Cardiac muscle cell (in vitro differentiated cells and primary cell): ENCODE measurements at regions not wholly inside any gene's neighbourhood (a gene's known extent, or its start where the extent isn't known, plus 50 kb on each side); places are given as distances from the start of the nearest gene placed in this dataset.

Experiments used
- DNase-seq, 2 donors: peaks; one replicate each; pipeline versions ENCODE4 v3.0.0 to v3.0.0-alpha.2; 2010 to 2017; ENCODE audit warnings: low read depth in 1 of 2, low spot score in 1 of 2
- H3K27ac ChIP-seq: fragments of 200-600 bp; sonication (generic); 2 replicates; pipeline ENCODE4 v1.5.1; 2016
- H3K27me3 ChIP-seq: fragments of 200-600 bp; sonication (generic); 2 replicates; pipeline ENCODE4 v1.6.0; 2016; ENCODE audit warnings: control low read depth
- H3K36me3 ChIP-seq: fragments of 200-600 bp; sonication (generic); 2 replicates; pipeline ENCODE4 v1.5.1; 2016; ENCODE audit warnings: control low read depth
- H3K4me1 ChIP-seq: fragments of 200-600 bp; sonication (generic); 2 replicates; pipeline ENCODE4 v1.8.1; 2017; ENCODE audit warnings: low read depth, mild to moderate bottlenecking, mixed run types
- H3K4me3 ChIP-seq: fragments of 200-600 bp; sonication (generic); 2 replicates; pipeline ENCODE4 v1.5.1; 2016; ENCODE audit warnings: mild to moderate bottlenecking
- H3K9me3 ChIP-seq: fragments of 200-600 bp; sonication (generic); 2 replicates; pipeline ENCODE4 v1.5.1; 2017; ENCODE audit warnings: low read depth, mild to moderate bottlenecking, control low read depth
- CTCF ChIP-seq: IDR thresholded peaks from 2 replicates; pipeline ENCODE4 v1.5.1; 2012; ENCODE audit warnings: low read depth, mild to moderate bottlenecking, low read length

DNA sequence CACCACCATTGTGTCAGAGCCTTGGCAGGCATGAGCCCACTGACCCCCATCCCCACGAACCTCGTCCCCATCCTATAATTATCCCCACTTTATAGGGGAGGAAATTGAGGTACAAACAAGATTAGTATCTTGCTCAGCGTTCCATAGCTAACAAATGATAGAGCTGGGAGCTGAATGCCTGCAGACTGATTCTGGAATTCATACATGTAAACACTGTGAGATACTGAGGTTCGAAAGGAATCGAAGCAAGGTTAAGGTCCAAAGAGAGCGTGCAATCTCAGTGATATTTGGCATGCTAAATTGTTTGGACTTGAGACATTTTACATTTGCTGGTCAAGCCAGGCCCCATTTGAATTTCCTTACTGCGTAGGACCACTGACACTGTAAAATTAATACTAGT, 746.6 kb downstream of the COL12A1 start:
- Histone ChIP-seq H3K27me3 (no peaks in the 10 kb centered on the region), H3K36me3 (no peaks in the 10 kb centered on the region), H3K9me3 (no peaks in the 10 kb centered on the region), H3K4me1 (no peaks in the 10 kb centered on the region), H3K27ac (no peak overlapping the region), H3K4me3 (no peak overlapping the region)
- no peak for DNase-seq
- TF ChIP-seq CTCF = no peak

DNA sequence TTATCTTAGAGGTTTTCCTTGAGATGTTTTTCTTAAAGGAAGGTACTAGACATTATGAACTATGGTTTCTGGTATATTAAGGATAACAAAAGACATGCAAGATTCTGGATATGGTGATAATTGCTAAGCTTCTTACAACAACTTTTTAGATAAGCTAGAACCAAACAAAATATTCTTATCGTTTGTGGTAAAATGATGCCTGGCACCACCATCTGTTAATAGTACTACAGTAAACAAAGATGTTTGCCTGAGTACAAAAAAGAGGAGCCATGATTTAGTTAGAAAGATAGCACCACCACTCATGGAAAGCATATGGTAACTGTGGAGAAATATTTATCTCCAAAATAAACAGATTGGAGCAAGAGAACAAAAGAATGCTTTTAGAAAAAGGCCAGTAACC, 747.3 kb downstream of the COL12A1 start:
- peak in 1 of 2 donors; percentile 10 for DNase-seq
- H3K36me3 ChIP-seq = no peaks in the 10 kb centered on the region
- H3K9me3 ChIP-seq = no peaks in the 10 kb centered on the region
- H3K27ac ChIP-seq = no peak overlapping the region
- no peak overlapping the region for H3K4me3 ChIP-seq
- TF ChIP-seq CTCF = no peak
- H3K4me1 ChIP-seq = no peaks in the 10 kb centered on the region
- H3K27me3 ChIP-seq = no peaks in the 10 kb centered on the region

- Histone ChIP-seq H3K27me3 (no peaks in the 10 kb centered on the region), H3K9me3 (no peaks in the 10 kb centered on the region), H3K36me3 (no peaks in the 10 kb centered on the region), H3K4me3 (no peak overlapping the region), H3K27ac (no peak overlapping the region), H3K4me1 (no peaks in the 10 kb centered on the region)
- no peak for DNase-seq
- no peak for TF ChIP-seq CTCF
Measured at GRCh38 chr6:74455786-74456185, 750.1 kb downstream of the COL12A1 start.

GRCh38 chr6:74451953-74452352, 753.9 kb downstream of the COL12A1 start:
- no peaks in the 10 kb centered on the region for H3K27me3 ChIP-seq
- no peaks in the 10 kb centered on the region for H3K4me1 ChIP-seq
- H3K36me3 ChIP-seq = no peaks in the 10 kb centered on the region
- H3K27ac ChIP-seq = no peak overlapping the region
- DNase-seq = no peak
- no peak overlapping the region for H3K4me3 ChIP-seq
- no peaks in the 10 kb centered on the region for H3K9me3 ChIP-seq
- no peak for TF ChIP-seq CTCF

GRCh38 chr6:74448850-74449249, 752.8 kb downstream of the CD109 start:
- TF ChIP-seq CTCF = no peak
- no peak for DNase-seq
- H3K27me3 ChIP-seq = no peaks in the 10 kb centered on the region
- no peaks in the 10 kb centered on the region for H3K36me3 ChIP-seq
- no peak overlapping the region for H3K27ac ChIP-seq
- H3K4me1 ChIP-seq = no peaks in the 10 kb centered on the region
- H3K4me3 ChIP-seq = no peak overlapping the region
- no peaks in the 10 kb centered on the region for H3K9me3 ChIP-seq

- TF ChIP-seq CTCF = no peak
- H3K9me3 ChIP-seq = no peaks in the 10 kb centered on the region
- H3K4me1 ChIP-seq = no peaks in the 10 kb centered on the region
- peak in 1 of 2 donors; percentile 6 for DNase-seq
- no peak overlapping the region for H3K4me3 ChIP-seq
- H3K27ac ChIP-seq = no peak overlapping the region
- H3K36me3 ChIP-seq = no peaks in the 10 kb centered on the region
- H3K27me3 ChIP-seq = no peaks in the 10 kb centered on the region
Measured at GRCh38 chr6:74447013-74447412, 751.0 kb downstream of the CD109 start.
